ENCODE measurements at regions not wholly inside any gene's neighbourhood (a gene's known extent, or its start where the extent isn't known, plus 50 kb on each side); places are given as distances from the start of the nearest gene placed in this dataset.

- Histone ChIP-seq H3K4me3 (ENCODE audit: low read depth in 2 of 2, low read length in 2 of 2) (no peak overlapping the region), H3K36me3 (ENCODE audit: control insufficient read depth, insufficient read depth, low read length) (no peaks in the 10 kb centered on the region), H3K27ac (ENCODE audit: low read length) (no peak overlapping the region), H3K27me3 (ENCODE audit: control insufficient read depth, insufficient read depth, low read length) (no peaks in the 10 kb centered on the region), H3K9me3 (ENCODE audit: control insufficient read depth, insufficient read depth, low read depth, low read length) (no peaks in the 10 kb centered on the region), H3K4me1 (ENCODE audit: control insufficient read depth, insufficient read depth, low read length) (no peaks in the 10 kb centered on the region)
- BruUV-seq (replicated peaks): no TSS peak
- in situ Hi-C loops (cut with HindIII; ENCODE audit: low pct_unique_long_range_greater_than_20kb, low sequenced_read_pairs): no loop called here
- ChIA-PET CTCF (no interaction called here), POLR2A (interaction anchor here (0.6 kb wide), 1 partner anchor 109 kb away, joined by 4 read pairs; no protein-coding TSS in a partner anchor)
- intact Hi-C loops (cut with micrococcal nuclease; ENCODE audit: unreplicated experiment): no loop called here
- TF ChIP-seq POLR2AphosphoS5 (IDR thresholded peaks at IDR 0.05; ENCODE audit: low read depth, low read length): no peak
- TF ChIP-seq CTCF (IDR thresholded peaks at IDR 0.05): no peak
- TF ChIP-seq SIN3A (IDR thresholded peaks at IDR 0.05; ENCODE audit: borderline replicate concordance, insufficient read depth, low read depth, low read length): no peak
- TF ChIP-seq, protein P1, sequence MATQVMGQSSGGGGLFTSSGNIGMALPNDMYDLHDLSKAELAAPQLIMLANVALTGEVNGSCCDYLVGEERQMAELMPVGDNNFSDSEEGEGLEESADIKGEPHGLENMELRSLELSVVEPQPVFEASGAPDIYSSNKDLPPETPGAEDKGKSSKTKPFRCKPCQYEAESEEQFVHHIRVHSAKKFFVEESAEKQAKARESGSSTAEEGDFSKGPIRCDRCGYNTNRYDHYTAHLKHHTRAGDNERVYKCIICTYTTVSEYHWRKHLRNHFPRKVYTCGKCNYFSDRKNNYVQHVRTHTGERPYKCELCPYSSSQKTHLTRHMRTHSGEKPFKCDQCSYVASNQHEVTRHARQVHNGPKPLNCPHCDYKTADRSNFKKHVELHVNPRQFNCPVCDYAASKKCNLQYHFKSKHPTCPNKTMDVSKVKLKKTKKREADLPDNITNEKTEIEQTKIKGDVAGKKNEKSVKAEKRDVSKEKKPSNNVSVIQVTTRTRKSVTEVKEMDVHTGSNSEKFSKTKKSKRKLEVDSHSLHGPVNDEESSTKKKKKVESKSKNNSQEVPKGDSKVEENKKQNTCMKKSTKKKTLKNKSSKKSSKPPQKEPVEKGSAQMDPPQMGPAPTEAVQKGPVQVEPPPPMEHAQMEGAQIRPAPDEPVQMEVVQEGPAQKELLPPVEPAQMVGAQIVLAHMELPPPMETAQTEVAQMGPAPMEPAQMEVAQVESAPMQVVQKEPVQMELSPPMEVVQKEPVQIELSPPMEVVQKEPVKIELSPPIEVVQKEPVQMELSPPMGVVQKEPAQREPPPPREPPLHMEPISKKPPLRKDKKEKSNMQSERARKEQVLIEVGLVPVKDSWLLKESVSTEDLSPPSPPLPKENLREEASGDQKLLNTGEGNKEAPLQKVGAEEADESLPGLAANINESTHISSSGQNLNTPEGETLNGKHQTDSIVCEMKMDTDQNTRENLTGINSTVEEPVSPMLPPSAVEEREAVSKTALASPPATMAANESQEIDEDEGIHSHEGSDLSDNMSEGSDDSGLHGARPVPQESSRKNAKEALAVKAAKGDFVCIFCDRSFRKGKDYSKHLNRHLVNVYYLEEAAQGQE (IDR thresholded peaks at IDR 0.05; ENCODE audit: insufficient read depth in 1 of 2, low read depth in 2 of 2, low read length in 1 of 2): no peak
- TF ChIP-seq TCF7L2 (IDR thresholded peaks at IDR 0.05; ENCODE audit: low read depth, low read length): no peak
- DNase-seq (ENCODE audit: low read depth, low spot score) (no peak), ATAC-seq (no peak)
Measured at GRCh38 chr5:87184605-87185004, 83.1 kb upstream of the RASA1 start.

DNA sequence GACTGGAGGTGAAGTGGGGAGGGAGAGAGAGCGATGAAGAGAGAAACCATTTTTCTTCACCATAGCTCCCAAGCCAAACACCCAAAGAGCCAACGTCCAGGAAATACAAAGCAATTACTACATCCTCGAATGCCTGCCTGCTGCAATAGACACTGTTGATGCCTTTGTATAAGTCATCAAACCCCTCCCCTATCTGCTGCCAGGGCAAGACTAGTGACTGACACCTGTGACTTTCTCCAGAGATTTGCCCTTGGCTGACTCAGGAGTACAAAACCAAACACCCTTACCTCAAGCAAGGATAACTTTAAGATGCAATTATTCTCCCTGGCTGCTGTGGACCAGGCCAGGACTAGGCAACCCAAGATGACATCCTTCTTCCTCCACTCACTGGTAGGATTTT is 81.8 kb upstream of the RASA1 start:
- intact Hi-C loops (cut with micrococcal nuclease; ENCODE audit: unreplicated experiment): no loop called here
- no peak overlapping the region for H3K27ac ChIP-seq (ENCODE audit: low read length)
- no TSS peak for BruUV-seq (replicated peaks)
- ATAC-seq (no peak), DNase-seq (ENCODE audit: low read depth, low spot score) (no peak)
- no peak for TF ChIP-seq CTCF (IDR thresholded peaks at IDR 0.05)
- TF ChIP-seq POLR2AphosphoS5 (IDR thresholded peaks at IDR 0.05; ENCODE audit: low read depth, low read length): no peak
- TF ChIP-seq TCF7L2 (IDR thresholded peaks at IDR 0.05; ENCODE audit: low read depth, low read length): no peak
- no peak for TF ChIP-seq SIN3A (IDR thresholded peaks at IDR 0.05; ENCODE audit: borderline replicate concordance, insufficient read depth, low read depth, low read length)
- TF ChIP-seq, protein P1 (IDR thresholded peaks at IDR 0.05; ENCODE audit: insufficient read depth in 1 of 2, low read depth in 2 of 2, low read length in 1 of 2): no peak
- no peaks in the 10 kb centered on the region for H3K27me3 ChIP-seq (ENCODE audit: control insufficient read depth, insufficient read depth, low read length)
- in situ Hi-C loops (cut with HindIII; ENCODE audit: low pct_unique_long_range_greater_than_20kb, low sequenced_read_pairs): no loop called here
- no peak overlapping the region for H3K4me3 ChIP-seq (ENCODE audit: low read depth in 2 of 2, low read length in 2 of 2)
- no peaks in the 10 kb centered on the region for H3K9me3 ChIP-seq (ENCODE audit: control insufficient read depth, insufficient read depth, low read depth, low read length)
- POLR2A ChIA-PET: no interaction called here
- no peaks in the 10 kb centered on the region for H3K36me3 ChIP-seq (ENCODE audit: control insufficient read depth, insufficient read depth, low read length)
- H3K4me1 ChIP-seq (ENCODE audit: control insufficient read depth, insufficient read depth, low read length): no peaks in the 10 kb centered on the region
- CTCF ChIA-PET: no interaction called here
